ENCODE measurements at regions not wholly inside any gene's neighbourhood (a gene's known extent, or its start where the extent isn't known, plus 50 kb on each side); places are given as distances from the start of the nearest gene placed in this dataset.

DNA sequence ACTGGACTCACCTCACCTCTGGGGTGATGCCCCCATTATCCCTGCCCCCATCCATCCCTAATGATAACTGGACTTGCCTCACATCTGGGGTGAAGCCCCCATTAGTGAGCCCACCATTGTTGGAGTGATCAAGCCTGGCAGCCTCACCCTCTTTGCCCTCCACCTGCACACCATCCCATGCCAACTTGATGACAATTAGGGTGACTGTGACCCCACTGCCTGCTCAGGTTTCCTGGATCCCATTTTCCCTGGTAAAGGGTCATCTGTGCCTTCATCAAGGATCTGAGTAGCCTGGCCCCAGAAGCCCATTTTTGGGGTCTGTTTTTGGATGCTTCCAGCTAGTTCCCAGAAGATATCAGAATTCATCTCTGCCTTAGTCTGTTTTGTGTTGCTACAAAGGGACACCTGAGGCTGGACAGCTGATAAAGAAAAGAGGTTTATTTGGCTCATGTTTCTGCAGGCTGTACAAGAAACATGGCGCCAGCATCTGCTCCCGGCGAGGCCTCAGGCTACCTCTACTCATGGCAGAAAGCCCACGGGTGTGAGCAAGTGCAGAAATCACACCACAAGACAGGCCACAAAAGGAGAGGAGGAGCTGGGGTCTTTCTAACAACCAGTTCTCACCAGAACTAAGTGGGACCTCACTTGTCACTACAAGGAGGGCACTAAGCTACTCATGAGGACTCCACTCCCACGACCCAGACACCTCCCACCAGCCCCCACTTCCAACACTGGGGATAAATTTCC is 196.4 kb upstream of the TWIST2 start:
- TF ChIP-seq POLR2AphosphoS5 (IDR thresholded peaks at IDR 0.05; ENCODE audit: low read depth, low read length) (no peak), CTCF (IDR thresholded peaks at IDR 0.05) (no peak), SIN3A (IDR thresholded peaks at IDR 0.05; ENCODE audit: borderline replicate concordance, insufficient read depth, low read depth, low read length) (no peak)
